HG02623 (cell line): ENCODE measurements at regions not wholly inside any gene's neighbourhood (a gene's known extent, or its start where the extent isn't known, plus 50 kb on each side); places are given as distances from the start of the nearest gene placed in this dataset.

Experiments
- ATAC-seq: cut with Tn5 transposase; IDR thresholded peaks from one replicate; pipeline ENCODE4 v1.9.1; 2021; ENCODE audit warnings: moderate library complexity; ENCODE audit not compliant: unreplicated experiment

DNA sequence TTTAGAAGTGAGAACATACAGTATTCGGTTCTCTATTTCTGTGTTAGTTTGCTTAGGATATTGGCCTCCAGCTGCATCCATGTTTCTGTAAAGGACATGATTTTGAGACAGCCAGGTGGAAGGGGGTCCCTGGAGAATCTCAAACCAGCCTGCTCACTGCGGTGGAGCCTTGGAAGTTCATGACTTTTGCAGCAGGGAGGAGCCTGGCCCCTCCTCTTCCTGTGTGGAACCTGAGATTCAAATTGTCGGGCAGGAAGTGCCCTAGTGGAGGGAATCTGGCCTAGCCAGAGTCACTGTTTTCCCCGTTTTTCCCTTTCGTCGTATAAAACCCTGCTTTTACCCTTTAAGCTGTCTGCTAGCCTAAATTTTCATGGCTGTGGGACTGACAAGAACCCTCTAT, 762.6 kb downstream of the PCDH18 start:
- ATAC-seq, result no peak

GRCh38 chr4:136768925-136769275, 763.4 kb downstream of the PCDH18 start:
- no peak for ATAC-seq

DNA sequence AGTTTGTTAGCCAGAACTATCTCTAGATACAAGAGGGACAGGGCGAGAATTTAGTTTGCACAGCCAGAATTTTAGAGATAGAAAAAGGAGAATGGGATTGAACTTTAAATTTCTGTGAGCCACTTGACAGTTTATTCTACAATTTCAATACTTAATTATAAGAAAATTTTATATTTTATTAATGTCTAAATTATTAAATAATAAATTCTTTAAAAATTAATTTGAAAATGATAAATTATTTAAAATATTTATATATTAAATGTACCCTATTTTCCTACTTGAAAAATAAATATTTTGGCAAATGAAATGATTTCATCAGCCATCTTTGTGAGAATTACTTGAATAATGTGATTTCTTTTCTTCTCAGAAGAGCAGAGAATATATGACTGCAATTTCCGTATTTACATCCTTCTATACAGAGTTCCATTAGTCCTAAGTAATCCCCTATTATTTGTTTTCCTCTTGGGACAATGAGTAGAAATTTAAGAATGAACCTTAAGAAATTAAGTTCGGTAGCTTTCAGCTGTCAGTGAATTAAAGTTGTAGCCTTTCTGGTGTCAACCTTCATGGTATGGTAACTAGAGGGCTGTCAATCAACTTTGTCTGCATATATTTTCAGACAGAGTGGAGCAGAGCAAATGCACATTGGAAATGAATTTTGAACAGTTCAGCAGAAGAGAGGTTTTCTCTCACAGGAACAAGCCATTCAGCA, 763.9 kb downstream of the PCDH18 start:
- ATAC-seq, result no peak

GRCh38 chr4:136763919-136764318, 768.4 kb downstream of the PCDH18 start:
- no peak for ATAC-seq

DNA sequence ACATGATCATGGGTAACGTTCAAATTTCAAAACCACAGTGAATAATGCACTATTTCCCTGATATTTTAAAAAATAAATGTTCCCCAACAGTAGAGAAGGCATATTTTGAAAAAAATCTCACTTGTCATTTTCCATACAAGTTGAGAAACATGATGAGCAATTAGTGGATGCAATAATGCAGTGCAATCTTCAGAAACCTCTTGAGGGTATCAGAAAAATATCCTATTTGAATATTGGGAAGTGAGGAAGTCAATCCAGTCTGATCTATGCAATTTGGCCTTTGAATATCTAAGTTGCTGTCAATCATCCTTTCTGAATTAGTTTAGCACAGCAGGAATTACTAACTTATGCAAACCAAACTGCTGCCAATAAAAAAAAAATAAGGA, 776.8 kb downstream of the PCDH18 start:
- ATAC-seq, result no peak

- ATAC-seq, result no peak
These were observed 777.3 kb downstream of the PCDH18 start for GRCh38 chr4:136754810-136755530.

GRCh38 chr4:136751556-136751955, 780.7 kb downstream of the PCDH18 start:
- no peak for ATAC-seq

DNA sequence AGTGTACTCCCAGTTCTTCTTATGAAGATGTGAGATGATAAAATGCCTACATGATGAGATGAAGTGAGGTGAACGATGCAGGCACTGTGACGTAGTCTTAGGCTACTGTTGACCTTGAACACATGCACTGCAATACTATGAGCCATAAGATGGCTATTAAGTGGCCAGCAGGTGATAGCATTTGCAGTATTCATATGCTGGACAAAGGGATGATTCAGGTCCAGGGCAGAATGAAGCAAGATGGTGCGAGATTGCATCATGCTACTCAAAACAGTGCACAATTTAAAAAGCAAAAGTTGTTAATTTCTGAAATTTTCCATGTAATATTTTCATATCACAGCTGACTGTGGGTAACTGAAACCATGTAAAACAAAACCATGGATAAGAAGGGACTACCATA, 781.4 kb downstream of the PCDH18 start:
- ATAC-seq, result no peak

DNA sequence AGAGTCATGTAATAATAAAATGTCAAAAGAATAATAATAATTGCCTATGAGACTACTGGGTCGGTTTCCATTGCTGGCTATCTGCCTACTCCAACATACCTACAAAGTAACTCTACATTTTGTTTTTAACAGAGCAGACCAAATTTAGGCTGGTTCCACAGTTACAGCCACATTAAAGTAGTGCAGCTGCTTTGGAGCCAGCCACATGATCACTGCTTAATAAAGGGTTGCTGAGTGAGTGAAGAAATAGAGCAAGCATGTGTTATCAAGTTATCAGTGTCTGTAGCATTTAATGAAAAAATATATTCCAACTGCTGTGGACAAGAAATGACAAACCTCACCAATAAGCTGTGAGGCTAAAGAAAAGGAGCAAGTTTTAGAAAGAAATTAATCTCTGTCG, 782.3 kb downstream of the PCDH18 start:
- no peak for ATAC-seq

- no peak for ATAC-seq
These were observed 783.5 kb downstream of the PCDH18 start for GRCh38 chr4:136748773-136749172.

- ATAC-seq, result no peak
These were observed 784.1 kb downstream of the PCDH18 start for GRCh38 chr4:136748165-136748564.

GRCh38 chr4:136743238-136743637, 789.1 kb downstream of the PCDH18 start:
- ATAC-seq, result no peak

- ATAC-seq, result no peak
These were observed 790.0 kb downstream of the PCDH18 start for GRCh38 chr4:136742333-136742732.

DNA sequence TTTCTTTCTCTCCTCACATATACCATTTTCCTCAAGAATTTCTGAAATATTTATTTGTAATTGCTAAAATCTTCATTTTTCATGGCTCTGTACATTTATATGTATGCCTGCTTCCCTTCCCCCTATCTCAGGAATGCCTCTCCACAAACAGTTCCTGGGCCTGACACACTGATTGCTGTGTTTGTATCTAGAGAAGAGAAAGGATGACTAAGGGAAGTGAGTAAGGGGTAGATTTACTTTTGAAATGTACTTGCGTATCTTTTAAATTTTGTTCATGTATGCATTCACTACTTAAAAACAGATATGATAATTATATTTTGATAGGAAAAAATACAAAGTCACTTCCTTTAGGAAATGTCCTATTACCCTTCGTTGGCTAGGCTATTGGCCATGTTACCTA, 790.8 kb downstream of the PCDH18 start:
- no peak for ATAC-seq

DNA sequence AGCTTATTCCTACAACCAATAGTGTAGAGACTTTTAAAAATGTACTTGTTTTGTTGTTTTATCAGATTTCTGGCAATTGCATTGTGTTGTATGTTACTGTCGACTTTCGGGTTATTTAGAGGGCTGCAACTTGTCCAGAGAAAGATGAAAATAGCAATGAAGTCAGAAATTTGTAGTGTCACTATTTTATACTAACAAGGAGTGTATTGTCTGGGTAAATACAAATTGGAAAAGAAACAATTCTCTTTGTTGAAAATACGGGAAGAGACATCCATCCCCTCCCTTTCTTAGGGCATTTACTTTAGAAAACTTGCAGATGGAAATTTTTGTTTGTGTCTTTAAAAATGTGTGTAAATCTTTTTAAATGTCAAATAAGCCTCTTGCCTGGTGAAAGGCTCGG, 792.0 kb downstream of the PCDH18 start:
- ATAC-seq, result no peak

DNA sequence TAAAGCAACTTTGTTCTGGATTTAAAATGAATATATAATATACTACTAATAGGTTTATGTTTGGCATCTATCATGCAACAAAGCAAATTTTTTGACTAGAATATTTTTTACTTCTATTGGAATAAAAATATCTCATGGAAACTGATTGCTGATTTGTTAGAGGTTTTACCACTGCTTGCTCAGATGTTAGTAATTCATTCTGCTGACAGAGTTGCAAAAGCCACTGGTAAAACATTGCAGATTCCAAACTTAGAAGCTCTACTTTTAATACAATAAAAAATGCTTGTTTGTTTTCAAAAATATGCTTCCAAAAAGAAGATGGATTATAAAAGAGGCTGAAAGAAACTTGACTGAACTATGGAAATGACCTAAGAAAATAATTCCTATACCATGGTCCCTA, 795.2 kb downstream of the PCDH18 start:
- no peak for ATAC-seq

- no peak for ATAC-seq
These were observed 801.3 kb downstream of the PCDH18 start for GRCh38 chr4:136731025-136731424.

DNA sequence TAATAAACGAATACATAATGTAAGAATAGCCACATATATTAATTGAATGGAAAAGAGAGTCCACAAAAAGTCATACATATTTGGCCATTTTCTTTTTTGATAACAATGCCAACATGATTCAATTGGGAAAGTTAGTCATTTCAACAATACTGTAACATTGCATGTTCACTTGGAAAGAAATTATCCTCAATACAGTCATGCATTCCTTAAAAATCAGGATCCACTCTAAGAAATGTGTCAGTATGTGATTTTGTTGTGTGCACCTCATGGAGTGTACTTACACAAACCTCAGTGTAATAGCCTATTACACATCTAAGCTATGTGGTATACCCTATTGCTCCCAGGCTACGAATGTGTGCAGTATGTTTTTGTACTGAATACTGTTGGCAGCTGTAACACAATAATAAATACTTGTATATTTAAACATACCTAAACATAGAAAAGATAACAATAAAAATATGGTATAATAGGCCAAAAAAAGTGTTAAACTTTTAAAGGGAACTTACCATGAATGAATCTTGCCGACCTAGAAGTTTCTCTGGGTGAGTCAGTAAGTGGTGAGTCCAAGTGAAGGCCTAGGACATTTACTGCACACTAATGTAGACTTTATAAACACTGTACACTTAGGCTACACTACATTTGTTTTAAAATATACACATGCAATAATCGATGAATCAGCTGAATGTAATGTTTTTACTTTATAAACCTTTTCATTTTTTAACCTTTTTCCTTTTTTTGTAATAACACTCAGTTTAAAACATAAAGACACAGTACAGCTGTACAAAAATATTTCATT, 806.8 kb downstream of the PCDH18 start:
- no peak for ATAC-seq

DNA sequence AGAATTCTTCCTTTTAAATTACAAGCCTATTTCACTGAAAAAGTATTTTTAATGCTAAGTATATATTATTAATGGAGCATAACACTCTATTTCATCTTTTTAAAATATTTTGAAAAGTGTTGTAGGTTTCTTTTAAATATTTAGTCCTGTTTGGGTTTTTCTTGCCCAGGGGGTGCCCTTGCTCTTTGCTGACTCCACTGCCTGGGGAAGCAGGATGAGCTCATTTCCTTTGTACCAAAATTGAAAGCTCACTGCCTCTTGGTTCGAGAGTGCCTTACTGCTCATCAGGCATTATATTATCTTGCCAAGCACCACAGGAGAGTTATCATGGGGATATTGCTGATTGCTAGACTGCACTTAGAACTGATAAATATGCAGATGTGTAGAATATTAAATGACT, 819.2 kb downstream of the PCDH18 start:
- no peak for ATAC-seq

GRCh38 chr4:136709897-136710296, 822.4 kb downstream of the PCDH18 start:
- no peak for ATAC-seq

DNA sequence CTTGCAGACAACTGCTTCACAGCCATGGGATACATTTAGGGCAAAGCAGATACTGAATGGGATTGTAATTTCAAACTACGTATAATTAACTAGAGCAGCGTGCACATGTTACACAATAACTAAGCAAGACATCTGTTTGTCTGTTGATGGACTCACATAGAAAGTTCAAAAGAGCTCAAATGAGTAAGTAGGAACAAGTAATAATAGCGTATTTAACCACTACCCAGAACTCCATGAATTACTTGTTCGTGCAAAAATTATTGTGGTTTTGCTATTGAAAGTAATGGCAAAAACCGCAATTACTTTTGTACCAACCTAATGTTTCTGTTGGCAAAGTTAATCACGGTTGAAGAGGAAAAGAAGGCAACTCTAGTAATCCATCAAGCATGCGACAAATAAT, 825.4 kb downstream of the PCDH18 start:
- no peak for ATAC-seq

DNA sequence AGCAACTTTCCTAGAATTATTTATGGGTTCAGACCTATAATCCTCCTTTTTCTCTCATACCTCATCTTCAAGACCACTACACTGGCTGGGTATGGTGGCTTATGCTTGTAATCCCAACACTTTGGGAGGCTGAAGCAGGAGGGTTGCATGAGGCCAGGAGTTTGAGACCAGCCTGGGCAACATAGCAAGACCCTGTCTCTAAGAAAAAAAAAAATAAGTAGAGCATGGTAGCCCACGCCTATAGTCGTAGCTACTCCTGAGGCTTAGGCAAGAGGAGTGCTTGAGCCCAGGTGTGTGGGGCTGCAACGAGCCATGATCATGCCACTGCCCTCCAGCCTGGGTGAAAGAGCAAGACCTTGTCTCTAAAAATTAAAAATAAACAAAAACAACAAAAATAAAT, 832.4 kb downstream of the PCDH18 start:
- no peak for ATAC-seq
